Osteoblast (primary cell): ENCODE measurements at regions not wholly inside any gene's neighbourhood (a gene's known extent, or its start where the extent isn't known, plus 50 kb on each side); places are given as distances from the start of the nearest gene placed in this dataset.

Source experiments
- DNase-seq: peaks from one replicate; pipeline ENCODE4 v3.0.0; 2011; ENCODE audit warnings: low spot score, mixed read lengths; ENCODE audit not compliant: insufficient read length; ENCODE audit errors: missing footprints
- H2AFZ ChIP-seq: 2 replicates; pipeline ENCODE4 v1.6.0; 2011; ENCODE audit warnings: mild to moderate bottlenecking, low read length
- H3K27ac ChIP-seq: 2 replicates; pipeline ENCODE4 v1.5.1; 2011; ENCODE audit warnings: mild to moderate bottlenecking, low read depth, low read length, moderate library complexity
- H3K27me3 ChIP-seq: 2 replicates; pipeline ENCODE4 v1.6.0; 2012; ENCODE audit warnings: mild to moderate bottlenecking, control low read depth, inconsistent platforms, low read length, moderate library complexity; ENCODE audit not compliant: insufficient read depth
- H3K36me3 ChIP-seq: 2 replicates; pipeline ENCODE4 v1.5.1; 2011; ENCODE audit warnings: mild to moderate bottlenecking, low read length, control low read depth, moderate library complexity; ENCODE audit not compliant: insufficient read depth
- H3K4me1 ChIP-seq: 2 replicates; pipeline ENCODE4 v1.5.1; 2011; ENCODE audit warnings: mild to moderate bottlenecking, low read length, control low read depth, moderate library complexity; ENCODE audit not compliant: insufficient read depth
- H3K4me2 ChIP-seq: 2 replicates; pipeline ENCODE4 v1.6.0; 2011; ENCODE audit warnings: mild to moderate bottlenecking, low read length; ENCODE audit not compliant: insufficient read depth
- H3K4me3 ChIP-seq: fragments of 200-600 bp; sonication (generic); 3 replicates; pipeline ENCODE4 v1.5.1; 2012; ENCODE audit warnings: mild to moderate bottlenecking, low read length, inconsistent platforms; ENCODE audit not compliant: insufficient read depth
- H3K79me2 ChIP-seq: 2 replicates; pipeline ENCODE4 v1.6.0; 2012; ENCODE audit warnings: mild to moderate bottlenecking, low read length, control low read depth, inconsistent platforms; ENCODE audit not compliant: insufficient read depth
- H3K9me3 ChIP-seq: 2 replicates; pipeline ENCODE4 v1.5.1; 2011; ENCODE audit warnings: low read depth, low read length, control low read depth
- H4K20me1 ChIP-seq: 2 replicates; pipeline ENCODE4 v1.6.0; 2012; ENCODE audit warnings: mild to moderate bottlenecking, low read length, control low read depth; ENCODE audit not compliant: insufficient read depth
- TF ChIP-seq, protein P1 (sequence below): IDR thresholded peaks from 2 replicates; pipeline ENCODE4 v1.5.1; 2011; ENCODE audit warnings: mild to moderate bottlenecking, low read depth, low read length, moderate library complexity; ENCODE audit errors: extremely low read depth

- TF ChIP-seq, protein P1, sequence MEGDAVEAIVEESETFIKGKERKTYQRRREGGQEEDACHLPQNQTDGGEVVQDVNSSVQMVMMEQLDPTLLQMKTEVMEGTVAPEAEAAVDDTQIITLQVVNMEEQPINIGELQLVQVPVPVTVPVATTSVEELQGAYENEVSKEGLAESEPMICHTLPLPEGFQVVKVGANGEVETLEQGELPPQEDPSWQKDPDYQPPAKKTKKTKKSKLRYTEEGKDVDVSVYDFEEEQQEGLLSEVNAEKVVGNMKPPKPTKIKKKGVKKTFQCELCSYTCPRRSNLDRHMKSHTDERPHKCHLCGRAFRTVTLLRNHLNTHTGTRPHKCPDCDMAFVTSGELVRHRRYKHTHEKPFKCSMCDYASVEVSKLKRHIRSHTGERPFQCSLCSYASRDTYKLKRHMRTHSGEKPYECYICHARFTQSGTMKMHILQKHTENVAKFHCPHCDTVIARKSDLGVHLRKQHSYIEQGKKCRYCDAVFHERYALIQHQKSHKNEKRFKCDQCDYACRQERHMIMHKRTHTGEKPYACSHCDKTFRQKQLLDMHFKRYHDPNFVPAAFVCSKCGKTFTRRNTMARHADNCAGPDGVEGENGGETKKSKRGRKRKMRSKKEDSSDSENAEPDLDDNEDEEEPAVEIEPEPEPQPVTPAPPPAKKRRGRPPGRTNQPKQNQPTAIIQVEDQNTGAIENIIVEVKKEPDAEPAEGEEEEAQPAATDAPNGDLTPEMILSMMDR: no peak
- H3K27ac ChIP-seq: no peak overlapping the region
- no peak overlapping the region for H3K4me3 ChIP-seq
- no peaks in the 10 kb centered on the region for H3K79me2 ChIP-seq
- no peaks in the 10 kb centered on the region for H4K20me1 ChIP-seq
- no peaks in the 10 kb centered on the region for H3K9me3 ChIP-seq
- no peak overlapping the region for H2AFZ ChIP-seq
- no peak overlapping the region for H3K4me2 ChIP-seq
- peaks cover 5% of the 10 kb centered on the region for H3K4me1 ChIP-seq
- no peaks in the 10 kb centered on the region for H3K27me3 ChIP-seq
- no peaks in the 10 kb centered on the region for H3K36me3 ChIP-seq
- no peak for DNase-seq
Observed at GRCh38 chrX:7272346-7272745, 124.4 kb upstream of the PUDP start.

DNA sequence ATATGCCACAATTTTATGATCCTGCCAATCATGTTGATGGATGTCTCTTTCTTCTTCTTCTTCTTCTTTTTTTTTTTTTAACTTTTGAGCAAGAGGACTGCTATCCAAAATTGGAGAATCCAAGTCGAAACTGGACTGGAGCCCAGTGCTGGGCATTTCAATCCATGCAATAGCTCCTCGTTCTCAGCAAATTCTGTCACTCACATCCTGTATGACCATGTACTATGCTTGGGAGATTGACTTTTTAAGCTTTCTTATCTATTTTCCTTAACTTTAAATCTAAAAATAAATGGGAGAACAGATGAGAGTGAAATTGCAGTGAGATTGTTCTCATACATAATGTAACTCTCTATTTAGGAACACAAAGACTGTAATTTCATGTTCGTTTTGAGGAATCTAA is 123.0 kb upstream of the PUDP start:
- Histone ChIP-seq H3K79me2 (no peaks in the 10 kb centered on the region), H2AFZ (no peak overlapping the region), H3K36me3 (no peaks in the 10 kb centered on the region), H3K4me2 (no peak overlapping the region), H3K4me1 (peaks cover 5% of the 10 kb centered on the region), H3K27ac (no peak overlapping the region), H3K4me3 (no peak overlapping the region), H3K9me3 (no peaks in the 10 kb centered on the region), H3K27me3 (no peaks in the 10 kb centered on the region), H4K20me1 (no peaks in the 10 kb centered on the region)
- no peak for DNase-seq
- TF ChIP-seq, protein P1: no peak

- Histone ChIP-seq H3K27ac (no peak overlapping the region), H3K79me2 (no peaks in the 10 kb centered on the region), H3K36me3 (no peaks in the 10 kb centered on the region), H3K4me3 (no peak overlapping the region), H4K20me1 (no peaks in the 10 kb centered on the region), H3K4me1 (peaks cover 5% of the 10 kb centered on the region), H3K9me3 (no peaks in the 10 kb centered on the region), H2AFZ (peak overlapping the region; percentile 32), H3K4me2 (peak overlapping the region; percentile 1), H3K27me3 (no peaks in the 10 kb centered on the region)
- no peak for DNase-seq
- TF ChIP-seq, protein P1: no peak
Observed at GRCh38 chrX:7269991-7270390, 122.0 kb upstream of the PUDP start.

DNA sequence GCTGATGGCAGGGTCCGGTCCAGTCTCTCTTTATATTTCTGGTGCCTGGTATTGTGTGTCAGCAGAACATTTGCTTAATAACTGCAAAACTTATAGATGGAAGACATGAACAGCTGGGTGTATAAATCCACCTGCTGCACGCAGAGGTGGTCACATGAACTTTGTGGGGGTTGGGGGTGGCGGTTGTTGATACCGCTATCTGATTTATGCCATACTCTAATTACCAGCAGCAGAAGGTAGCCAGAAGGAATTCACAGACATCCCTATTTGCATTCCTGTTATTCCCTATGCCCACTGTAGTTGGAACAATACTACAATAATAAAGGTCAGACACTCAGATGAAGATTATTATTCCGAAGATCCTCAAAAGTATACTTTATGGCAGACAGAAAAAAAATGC is 121.6 kb upstream of the PUDP start:
- DNase-seq: no peak
- Histone ChIP-seq H2AFZ (no peak overlapping the region), H3K4me1 (peaks cover 5% of the 10 kb centered on the region), H3K79me2 (no peaks in the 10 kb centered on the region), H3K4me3 (no peak overlapping the region), H3K27ac (no peak overlapping the region), H3K27me3 (no peaks in the 10 kb centered on the region), H3K36me3 (no peaks in the 10 kb centered on the region), H3K4me2 (no peak overlapping the region), H3K9me3 (no peaks in the 10 kb centered on the region), H4K20me1 (no peaks in the 10 kb centered on the region)
- TF ChIP-seq, protein P1: no peak
